ENCODE measurements at regions not wholly inside any gene's neighbourhood (a gene's known extent, or its start where the extent isn't known, plus 50 kb on each side); places are given as distances from the start of the nearest gene placed in this dataset.

GRCh38 chrX:34528081-34528480 lies 129.0 kb downstream of the TMEM47 start:
- ATAC-seq (no peak), DNase-seq (no peak)
- no peaks in the 10 kb centered on the region for H3K9me3 ChIP-seq
- intact Hi-C loops (cut with DNase I; ENCODE audit: low total_unique reads) = no loop called here
- no peak for TF ChIP-seq POLR2A (IDR thresholded peaks at IDR 0.05)
- TF ChIP-seq, protein P1, sequence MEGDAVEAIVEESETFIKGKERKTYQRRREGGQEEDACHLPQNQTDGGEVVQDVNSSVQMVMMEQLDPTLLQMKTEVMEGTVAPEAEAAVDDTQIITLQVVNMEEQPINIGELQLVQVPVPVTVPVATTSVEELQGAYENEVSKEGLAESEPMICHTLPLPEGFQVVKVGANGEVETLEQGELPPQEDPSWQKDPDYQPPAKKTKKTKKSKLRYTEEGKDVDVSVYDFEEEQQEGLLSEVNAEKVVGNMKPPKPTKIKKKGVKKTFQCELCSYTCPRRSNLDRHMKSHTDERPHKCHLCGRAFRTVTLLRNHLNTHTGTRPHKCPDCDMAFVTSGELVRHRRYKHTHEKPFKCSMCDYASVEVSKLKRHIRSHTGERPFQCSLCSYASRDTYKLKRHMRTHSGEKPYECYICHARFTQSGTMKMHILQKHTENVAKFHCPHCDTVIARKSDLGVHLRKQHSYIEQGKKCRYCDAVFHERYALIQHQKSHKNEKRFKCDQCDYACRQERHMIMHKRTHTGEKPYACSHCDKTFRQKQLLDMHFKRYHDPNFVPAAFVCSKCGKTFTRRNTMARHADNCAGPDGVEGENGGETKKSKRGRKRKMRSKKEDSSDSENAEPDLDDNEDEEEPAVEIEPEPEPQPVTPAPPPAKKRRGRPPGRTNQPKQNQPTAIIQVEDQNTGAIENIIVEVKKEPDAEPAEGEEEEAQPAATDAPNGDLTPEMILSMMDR (IDR thresholded peaks at IDR 0.05 in 4 of 5, conservative IDR thresholded peaks at IDR 0.05 in 1 of 5) = no peak
- no peak overlapping the region for H3K27ac ChIP-seq
- no peaks in the 10 kb centered on the region for H3K36me3 ChIP-seq
- in situ Hi-C loops (cut with MboI; ENCODE audit: low sequenced_read_pairs in 4 of 4) = no loop called here
- no peaks in the 10 kb centered on the region for H3K4me1 ChIP-seq
- no peak overlapping the region for H3K4me3 ChIP-seq
- no peaks in the 10 kb centered on the region for H3K27me3 ChIP-seq

GRCh38 chrX:34521563-34521962 lies 135.5 kb downstream of the TMEM47 start:
- no peak overlapping the region for H3K27ac ChIP-seq
- DNase-seq = no peak
- no peak overlapping the region for H3K4me3 ChIP-seq
- no peaks in the 10 kb centered on the region for H3K4me1 ChIP-seq
- no peaks in the 10 kb centered on the region for H3K36me3 ChIP-seq
- in situ Hi-C loops (cut with MboI; ENCODE audit: low sequenced_read_pairs in 4 of 4) = no loop called here
- H3K27me3 ChIP-seq = no peaks in the 10 kb centered on the region
- intact Hi-C loops (cut with DNase I; ENCODE audit: low total_unique reads) = no loop called here
- TF ChIP-seq, protein P1 (IDR thresholded peaks at IDR 0.05 in 4 of 5, conservative IDR thresholded peaks at IDR 0.05 in 1 of 5) = no peak
- no peak for TF ChIP-seq POLR2A (IDR thresholded peaks at IDR 0.05)
- no peaks in the 10 kb centered on the region for H3K9me3 ChIP-seq
- ATAC-seq = no peak

DNA sequence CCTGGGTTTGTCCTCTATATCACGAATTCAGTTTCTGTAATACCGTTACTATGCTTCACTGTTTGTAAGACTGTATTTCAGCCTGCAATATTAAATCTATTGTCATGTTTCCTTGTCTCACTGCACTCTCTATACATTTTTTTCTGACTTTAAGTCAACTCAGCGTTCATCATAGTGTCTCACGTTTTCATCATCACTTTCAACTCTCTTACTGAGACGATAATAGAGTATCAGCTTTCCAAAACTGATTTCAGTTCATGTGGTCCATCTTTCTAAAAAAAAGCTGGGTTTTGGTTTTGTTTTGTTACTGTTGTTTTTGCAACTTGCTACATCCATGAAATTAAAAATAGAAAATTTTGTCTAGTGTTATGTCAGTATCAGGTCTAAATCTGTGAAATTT lies 147.7 kb downstream of the TMEM47 start:
- DNase-seq (no peak), ATAC-seq (no peak)
- in situ Hi-C loops (cut with MboI; ENCODE audit: low sequenced_read_pairs in 4 of 4) = no loop called here
- Histone ChIP-seq H3K4me1 (no peaks in the 10 kb centered on the region), H3K4me3 (no peak overlapping the region), H3K27ac (no peak overlapping the region), H3K9me3 (peaks cover 0 to 3% (median 0%) of the 10 kb centered on the region in 3 donors), H3K36me3 (no peaks in the 10 kb centered on the region), H3K27me3 (no peaks in the 10 kb centered on the region)
- TF ChIP-seq POLR2A (IDR thresholded peaks at IDR 0.05) = no peak
- TF ChIP-seq, protein P1 (IDR thresholded peaks at IDR 0.05 in 4 of 5, conservative IDR thresholded peaks at IDR 0.05 in 1 of 5) = no peak
- intact Hi-C loops (cut with DNase I; ENCODE audit: low total_unique reads) = no loop called here

DNA sequence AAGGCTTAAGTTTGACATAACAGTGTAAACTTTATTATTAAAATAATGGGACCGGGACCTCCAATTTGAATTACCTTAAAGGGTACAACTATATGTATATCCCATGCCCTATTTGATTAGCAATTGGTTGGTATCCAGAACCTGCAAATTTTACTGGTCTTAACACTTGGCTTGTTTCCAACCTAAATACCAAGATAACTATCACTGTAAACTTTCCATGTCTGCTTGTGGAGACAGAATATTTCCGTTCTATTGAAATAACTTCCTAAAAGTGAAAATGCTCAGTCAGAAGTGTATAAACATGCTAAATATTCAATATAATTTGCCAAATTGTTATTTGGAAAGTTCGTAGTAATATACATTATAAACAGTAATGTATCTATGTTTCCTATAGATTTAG lies 154.0 kb downstream of the TMEM47 start:
- intact Hi-C loops (cut with DNase I; ENCODE audit: low total_unique reads) = no loop called here
- TF ChIP-seq POLR2A (IDR thresholded peaks at IDR 0.05) = no peak
- TF ChIP-seq, protein P1 (IDR thresholded peaks at IDR 0.05 in 4 of 5, conservative IDR thresholded peaks at IDR 0.05 in 1 of 5) = no peak
- no peak overlapping the region for H3K27ac ChIP-seq
- H3K9me3 ChIP-seq = peaks cover 0 to 3% (median 0%) of the 10 kb centered on the region in 3 donors
- ATAC-seq = no peak
- no peaks in the 10 kb centered on the region for H3K27me3 ChIP-seq
- no peaks in the 10 kb centered on the region for H3K4me1 ChIP-seq
- in situ Hi-C loops (cut with MboI; ENCODE audit: low sequenced_read_pairs in 4 of 4) = no loop called here
- no peak for DNase-seq
- H3K36me3 ChIP-seq = no peaks in the 10 kb centered on the region
- H3K4me3 ChIP-seq = no peak overlapping the region

- no peak for TF ChIP-seq POLR2A (IDR thresholded peaks at IDR 0.05)
- TF ChIP-seq, protein P1 (IDR thresholded peaks at IDR 0.05 in 4 of 5, conservative IDR thresholded peaks at IDR 0.05 in 1 of 5) = no peak
Measured at GRCh38 chrX:34493086-34493485, 164.0 kb downstream of the TMEM47 start.

More at GRCh38 chrX:34493086-34493485, 164.0 kb downstream of the TMEM47 start:
- in situ Hi-C loops (cut with MboI; ENCODE audit: low sequenced_read_pairs in 4 of 4) = no loop called here
- H3K9me3 ChIP-seq = no peaks in the 10 kb centered on the region
- H3K27ac ChIP-seq = no peak overlapping the region
- ATAC-seq = no peak
- no peaks in the 10 kb centered on the region for H3K27me3 ChIP-seq
- H3K36me3 ChIP-seq = no peaks in the 10 kb centered on the region
- H3K4me1 ChIP-seq = no peaks in the 10 kb centered on the region
- intact Hi-C loops (cut with DNase I; ENCODE audit: low total_unique reads) = no loop called here
- no peak for DNase-seq
- H3K4me3 ChIP-seq = no peak overlapping the region

Measured in gastrocnemius medialis (tissue), 4 donors.